ENCODE measurements at regions not wholly inside any gene's neighbourhood (a gene's known extent, or its start where the extent isn't known, plus 50 kb on each side); places are given as distances from the start of the nearest gene placed in this dataset.

DNA sequence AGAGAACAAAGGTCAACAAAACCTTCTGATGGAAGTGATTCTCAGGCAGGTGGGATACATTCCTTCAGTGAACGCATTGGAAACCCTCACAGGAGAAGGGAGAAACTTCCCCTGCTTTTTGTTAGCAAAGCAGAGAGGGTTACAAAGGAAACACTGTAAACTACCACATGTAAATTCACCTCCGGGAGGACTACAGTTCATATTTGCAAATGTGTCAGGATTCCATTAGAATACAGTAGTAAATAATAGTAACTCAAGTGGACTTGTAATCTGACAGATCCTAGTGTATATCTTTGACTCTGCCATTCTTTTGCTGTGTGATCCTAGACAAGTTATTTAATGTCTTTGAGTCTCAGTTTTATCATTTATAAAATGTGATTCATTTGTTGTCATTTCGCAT, 504.3 kb upstream of the NRP1 start:
- WGBS, 2 donors: 89 to 92% methylated on average over 3 of the region's 3 CpGs
- no peaks in the 10 kb centered on the region for H3K36me3 ChIP-seq (ENCODE audit: low read depth, missing control alignments)
- DNase-seq: no peak
- intact Hi-C loops (cut with DNase I; ENCODE audit: low total_unique reads): no loop called here
- no peak overlapping the region for H3K27ac ChIP-seq
- no peaks in the 10 kb centered on the region for H3K4me1 ChIP-seq
- no peak overlapping the region for H3K4me3 ChIP-seq
- H3K9me3 ChIP-seq: no peaks in the 10 kb centered on the region
- H3K27me3 ChIP-seq: no peaks in the 10 kb centered on the region
- TF ChIP-seq POLR2A (IDR thresholded peaks at IDR 0.05): no peak
- TF ChIP-seq, protein P1, sequence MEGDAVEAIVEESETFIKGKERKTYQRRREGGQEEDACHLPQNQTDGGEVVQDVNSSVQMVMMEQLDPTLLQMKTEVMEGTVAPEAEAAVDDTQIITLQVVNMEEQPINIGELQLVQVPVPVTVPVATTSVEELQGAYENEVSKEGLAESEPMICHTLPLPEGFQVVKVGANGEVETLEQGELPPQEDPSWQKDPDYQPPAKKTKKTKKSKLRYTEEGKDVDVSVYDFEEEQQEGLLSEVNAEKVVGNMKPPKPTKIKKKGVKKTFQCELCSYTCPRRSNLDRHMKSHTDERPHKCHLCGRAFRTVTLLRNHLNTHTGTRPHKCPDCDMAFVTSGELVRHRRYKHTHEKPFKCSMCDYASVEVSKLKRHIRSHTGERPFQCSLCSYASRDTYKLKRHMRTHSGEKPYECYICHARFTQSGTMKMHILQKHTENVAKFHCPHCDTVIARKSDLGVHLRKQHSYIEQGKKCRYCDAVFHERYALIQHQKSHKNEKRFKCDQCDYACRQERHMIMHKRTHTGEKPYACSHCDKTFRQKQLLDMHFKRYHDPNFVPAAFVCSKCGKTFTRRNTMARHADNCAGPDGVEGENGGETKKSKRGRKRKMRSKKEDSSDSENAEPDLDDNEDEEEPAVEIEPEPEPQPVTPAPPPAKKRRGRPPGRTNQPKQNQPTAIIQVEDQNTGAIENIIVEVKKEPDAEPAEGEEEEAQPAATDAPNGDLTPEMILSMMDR (IDR thresholded peaks at IDR 0.05): no peak

DNA sequence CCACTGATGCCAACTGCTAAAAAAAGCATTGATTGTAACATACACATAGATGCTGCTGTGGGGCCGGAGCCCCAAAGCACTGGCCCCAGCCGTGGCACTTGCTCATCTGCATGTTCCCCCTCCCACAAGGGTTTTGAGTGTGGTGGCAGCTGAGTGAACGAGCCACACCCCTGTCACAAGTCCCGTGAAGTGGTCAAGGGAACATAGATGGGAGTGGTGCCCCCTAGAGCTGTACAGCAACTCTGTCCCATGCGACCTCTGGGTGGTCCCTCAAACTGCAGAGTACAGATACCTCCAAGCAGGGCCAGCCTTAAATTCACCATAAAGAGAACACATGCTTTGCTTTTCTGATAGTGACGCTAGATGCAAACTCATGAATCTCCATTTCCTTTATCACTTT, 503.3 kb upstream of the NRP1 start:
- no peak overlapping the region for H3K27ac ChIP-seq
- intact Hi-C loops (cut with DNase I; ENCODE audit: low total_unique reads): no loop called here
- H3K4me1 ChIP-seq: no peaks in the 10 kb centered on the region
- H3K36me3 ChIP-seq (ENCODE audit: low read depth, missing control alignments): no peaks in the 10 kb centered on the region
- H3K4me3 ChIP-seq: no peak overlapping the region
- no peak for DNase-seq
- TF ChIP-seq, protein P1 (IDR thresholded peaks at IDR 0.05): no peak
- TF ChIP-seq POLR2A (IDR thresholded peaks at IDR 0.05): no peak
- H3K9me3 ChIP-seq: no peaks in the 10 kb centered on the region
- 87 to 89% methylated on average over 5 to 6 of the region's 6 CpGs for WGBS, 2 donors
- H3K27me3 ChIP-seq: no peaks in the 10 kb centered on the region

DNA sequence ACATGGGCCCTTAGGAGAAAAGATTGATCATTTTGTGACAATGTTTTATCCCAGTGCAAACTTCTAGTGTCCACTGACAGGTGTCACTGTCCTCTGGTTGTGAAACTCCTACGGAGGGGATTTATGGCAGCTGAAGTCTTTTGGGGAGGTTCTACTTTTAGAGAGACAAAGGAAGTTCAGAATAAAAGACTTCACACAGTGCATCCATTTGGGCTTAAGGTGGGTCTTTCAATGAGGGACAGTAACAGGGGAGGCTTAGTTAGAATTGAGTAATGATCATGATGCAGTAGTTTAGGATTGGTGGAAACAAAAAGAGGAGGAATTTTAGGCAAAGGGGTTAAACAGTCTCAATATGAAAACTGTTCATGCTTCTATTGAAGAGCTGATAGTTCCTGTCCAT, 501.1 kb upstream of the NRP1 start:
- H3K9me3 ChIP-seq: no peaks in the 10 kb centered on the region
- no peaks in the 10 kb centered on the region for H3K27me3 ChIP-seq
- H3K4me3 ChIP-seq: no peak overlapping the region
- no peak for DNase-seq
- H3K4me1 ChIP-seq: peaks cover 7% of the 10 kb centered on the region
- no peaks in the 10 kb centered on the region for H3K36me3 ChIP-seq (ENCODE audit: low read depth, missing control alignments)
- no peak for TF ChIP-seq POLR2A (IDR thresholded peaks at IDR 0.05)
- TF ChIP-seq, protein P1 (IDR thresholded peaks at IDR 0.05): no peak
- 82 to 87% methylated on average over 1 of the region's 1 CpG for WGBS, 2 donors
- intact Hi-C loops (cut with DNase I; ENCODE audit: low total_unique reads): no loop called here
- H3K27ac ChIP-seq: no peak overlapping the region

DNA sequence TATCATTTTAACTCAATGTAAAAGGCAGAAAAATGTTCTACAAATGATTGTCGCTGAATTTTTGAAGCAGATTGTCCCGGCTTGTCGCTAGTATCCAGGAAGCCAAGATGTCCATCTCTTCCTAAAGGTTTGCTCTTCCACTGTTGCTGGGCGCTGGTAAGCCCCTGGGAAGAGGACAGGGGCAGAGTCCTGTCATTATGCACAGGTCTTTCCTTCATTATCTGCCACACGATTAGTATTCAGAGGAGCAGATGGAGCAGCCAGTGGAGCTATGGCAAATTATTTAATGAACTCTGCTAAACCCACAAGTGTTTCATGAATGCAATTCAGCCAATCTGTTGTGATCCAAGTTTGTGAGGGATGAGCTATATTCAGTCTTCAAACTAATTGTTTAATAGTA, 499.1 kb upstream of the NRP1 start:
- intact Hi-C loops (cut with DNase I; ENCODE audit: low total_unique reads): no loop called here
- Histone ChIP-seq H3K27me3 (no peaks in the 10 kb centered on the region), H3K4me1 (peaks cover 7% of the 10 kb centered on the region), H3K4me3 (no peak overlapping the region), H3K9me3 (no peaks in the 10 kb centered on the region), H3K27ac (no peak overlapping the region), H3K36me3 (ENCODE audit: low read depth, missing control alignments) (no peaks in the 10 kb centered on the region)
- no peak for DNase-seq
- WGBS, 2 donors: 89 to 94% methylated on average over 5 of the region's 5 CpGs
- no peak for TF ChIP-seq POLR2A (IDR thresholded peaks at IDR 0.05)
- TF ChIP-seq, protein P1 (IDR thresholded peaks at IDR 0.05): no peak

DNA sequence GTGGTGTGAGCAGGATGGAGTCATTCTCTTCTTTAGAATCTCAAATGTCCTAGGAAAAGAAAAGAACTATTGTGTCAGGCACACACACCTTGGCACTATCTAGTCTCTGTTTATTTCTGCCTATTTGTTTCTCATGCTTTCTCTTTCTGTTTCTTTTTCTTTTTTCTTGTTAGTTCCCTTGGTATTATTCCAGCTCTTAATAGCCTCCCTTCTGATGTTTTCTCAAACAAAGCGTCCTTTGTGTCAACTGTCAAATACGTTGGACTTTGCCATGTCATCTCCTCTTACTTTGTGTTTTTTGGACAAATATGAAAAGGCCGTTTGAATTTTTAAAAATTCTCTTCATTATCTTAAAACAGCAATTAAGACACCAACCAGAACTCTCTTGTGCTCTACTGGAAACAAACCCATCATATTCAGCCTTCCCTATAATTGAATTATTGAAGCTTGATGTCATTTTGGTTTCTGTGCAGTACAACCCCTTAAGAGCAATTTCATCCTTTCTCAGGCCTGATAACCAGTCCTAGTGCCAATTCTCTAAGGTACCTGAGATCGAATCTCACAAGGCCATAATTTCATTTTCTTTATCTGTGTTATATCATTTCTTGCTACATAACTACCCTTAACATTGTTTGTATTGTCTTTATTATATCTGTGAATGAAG, 497.8 kb upstream of the NRP1 start:
- no peak for TF ChIP-seq POLR2A (IDR thresholded peaks at IDR 0.05)
- TF ChIP-seq, protein P1 (IDR thresholded peaks at IDR 0.05): no peak
- Histone ChIP-seq H3K9me3 (no peaks in the 10 kb centered on the region), H3K4me3 (no peak overlapping the region), H3K27ac (no peak overlapping the region), H3K36me3 (ENCODE audit: low read depth, missing control alignments) (no peaks in the 10 kb centered on the region), H3K27me3 (no peaks in the 10 kb centered on the region), H3K4me1 (peaks cover 7% of the 10 kb centered on the region)
- 49 to 59% methylated on average over 4 of the region's 4 CpGs for WGBS, 2 donors
- intact Hi-C loops (cut with DNase I; ENCODE audit: low total_unique reads): no loop called here
- no peak for DNase-seq
